Effector CD4-positive, alpha-beta T cell (primary cell): ENCODE measurements at regions not wholly inside any gene's neighbourhood (a gene's known extent, or its start where the extent isn't known, plus 50 kb on each side); places are given as distances from the start of the nearest gene placed in this dataset.

Source experiments
- DNase-seq: peaks from one replicate; pipeline ENCODE4 v3.0.0-alpha.2; 2020

- no peak for DNase-seq
These were observed 49.8 kb downstream of the PLCE1 start for GRCh38 chr10:94043431-94043990.

GRCh38 chr10:94046098-94046497 lies 52.4 kb downstream of the PLCE1 start:
- DNase-seq: no peak

GRCh38 chr10:94047293-94047692 lies 53.6 kb downstream of the PLCE1 start:
- DNase-seq: no peak

- no peak for DNase-seq
These were observed 56.2 kb downstream of the PLCE1 start for GRCh38 chr10:94049911-94050310.

GRCh38 chr10:94052281-94052680 lies 58.5 kb downstream of the PLCE1 start:
- no peak for DNase-seq

GRCh38 chr10:94052866-94053791 lies 59.4 kb downstream of the PLCE1 start:
- DNase-seq: no peak

GRCh38 chr10:94059178-94059883 lies 65.6 kb downstream of the PLCE1 start:
- no peak for DNase-seq

- DNase-seq: no peak
These were observed 67.3 kb downstream of the PLCE1 start for GRCh38 chr10:94061026-94061425.

GRCh38 chr10:94062611-94063010 lies 68.9 kb downstream of the PLCE1 start:
- no peak for DNase-seq

GRCh38 chr10:94065362-94065761 lies 71.6 kb downstream of the PLCE1 start:
- DNase-seq: no peak

GRCh38 chr10:94065787-94066186 lies 72.1 kb downstream of the PLCE1 start:
- no peak for DNase-seq

GRCh38 chr10:94066411-94066810 lies 72.7 kb downstream of the PLCE1 start:
- DNase-seq: no peak

- DNase-seq: no peak
These were observed 76.2 kb downstream of the PLCE1 start for GRCh38 chr10:94069884-94070283.

GRCh38 chr10:94074462-94074861 lies 80.7 kb downstream of the PLCE1 start:
- no peak for DNase-seq

- DNase-seq: no peak
These were observed 81.8 kb downstream of the PLCE1 start for GRCh38 chr10:94075506-94075905.

GRCh38 chr10:94076325-94076841 lies 82.7 kb downstream of the PLCE1 start:
- DNase-seq: no peak

- no peak for DNase-seq
These were observed 83.3 kb downstream of the PLCE1 start for GRCh38 chr10:94077042-94077441.

- DNase-seq: no peak
These were observed 86.4 kb downstream of the PLCE1 start for GRCh38 chr10:94080108-94080507.

GRCh38 chr10:94083662-94084265 lies 90.0 kb downstream of the PLCE1 start:
- DNase-seq: no peak

- DNase-seq: no peak
These were observed 90.6 kb downstream of the PLCE1 start for GRCh38 chr10:94084344-94084743.

- DNase-seq: no peak
These were observed 91.6 kb downstream of the PLCE1 start for GRCh38 chr10:94085288-94085687.

GRCh38 chr10:94085766-94086437 lies 92.2 kb downstream of the PLCE1 start:
- no peak for DNase-seq
